Anterior cingulate cortex (tissue), 58 donors: ENCODE measurements at regions not wholly inside any gene's neighbourhood (a gene's known extent, or its start where the extent isn't known, plus 50 kb on each side); places are given as distances from the start of the nearest gene placed in this dataset.

ENCODE experiments used
- DNase-seq, 58 donors: peaks; one replicate each; lab custom pipeline; 2025; lab: John Stamatoyannopoulos, UW

DNA sequence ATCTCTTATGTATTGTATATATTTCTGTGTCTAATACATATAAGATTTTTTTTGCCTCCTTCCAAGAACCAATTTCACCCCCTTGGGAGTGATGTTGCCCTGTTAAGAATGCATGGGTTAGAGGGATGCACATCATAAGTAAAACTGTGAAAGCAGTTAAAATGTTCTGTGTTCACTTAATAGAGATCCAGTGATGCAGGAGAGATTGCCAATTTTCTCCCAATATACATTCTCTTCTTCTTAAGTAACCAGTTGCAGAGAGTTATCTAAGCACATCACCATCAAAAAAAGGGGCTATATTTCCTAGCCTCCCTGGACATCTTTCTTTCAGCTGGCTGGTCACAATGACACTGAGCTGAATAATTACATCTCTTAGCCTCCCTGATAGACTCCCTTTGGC is 307.0 kb downstream of the OSTF1 start:
- DNase-seq = no peak

DNA sequence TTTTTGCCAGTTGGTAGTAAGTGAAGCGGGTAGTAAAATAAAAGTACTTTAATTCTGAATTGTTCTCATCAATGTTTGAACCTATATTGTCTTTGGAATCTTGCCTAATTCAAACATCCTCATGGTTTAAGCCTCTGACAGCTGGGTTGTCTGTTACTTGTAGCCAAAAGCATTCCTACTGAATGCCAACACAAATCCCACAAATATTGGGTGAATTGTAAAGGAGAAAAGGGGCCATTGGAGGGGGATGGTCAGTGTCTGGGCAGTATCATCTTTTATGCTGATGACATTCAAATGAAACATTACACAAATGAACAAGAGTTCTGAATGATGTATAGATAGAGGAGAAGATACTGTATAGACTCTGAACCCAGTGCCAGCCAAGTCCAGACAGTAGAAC is 309.5 kb downstream of the OSTF1 start:
- DNase-seq = no peak

DNA sequence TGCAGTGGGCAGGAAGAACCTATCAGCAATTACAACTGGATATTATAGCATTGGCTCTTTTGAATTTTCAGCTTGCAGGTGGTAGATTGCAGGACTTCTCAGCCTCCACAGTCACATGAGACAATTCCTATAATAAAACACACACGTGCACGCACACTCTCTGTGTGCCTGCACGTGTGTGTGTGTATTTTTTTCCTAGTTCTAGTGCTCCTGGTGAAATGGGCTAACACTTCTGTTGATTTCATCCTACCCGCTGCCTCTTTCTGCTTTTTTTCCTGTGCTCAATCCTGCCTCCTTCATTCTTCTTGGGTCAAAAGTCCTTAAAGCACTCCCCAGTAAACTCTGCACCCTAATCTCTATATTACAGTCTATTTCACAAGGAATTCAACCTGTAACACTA is 320.1 kb downstream of the OSTF1 start:
- no peak for DNase-seq

DNA sequence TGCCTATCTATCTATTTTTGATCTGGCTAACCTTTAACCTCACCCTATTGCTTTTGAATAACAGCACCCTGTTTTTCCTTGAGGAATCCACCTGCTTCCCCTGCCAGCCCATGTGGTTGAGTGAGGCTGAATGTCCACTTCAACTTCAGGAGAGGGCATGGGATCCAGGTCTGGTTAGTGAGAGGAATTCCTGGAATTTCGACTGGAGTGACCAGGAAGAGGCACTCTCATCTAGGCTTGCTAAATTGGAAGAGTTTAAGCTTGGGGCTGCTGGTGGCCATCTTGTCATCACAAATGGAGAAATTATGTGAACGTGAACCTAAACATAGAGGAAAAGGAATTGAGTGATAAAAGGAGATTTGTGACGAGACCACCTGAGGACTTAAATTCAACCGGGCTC is 322.1 kb downstream of the OSTF1 start:
- no peak for DNase-seq

DNA sequence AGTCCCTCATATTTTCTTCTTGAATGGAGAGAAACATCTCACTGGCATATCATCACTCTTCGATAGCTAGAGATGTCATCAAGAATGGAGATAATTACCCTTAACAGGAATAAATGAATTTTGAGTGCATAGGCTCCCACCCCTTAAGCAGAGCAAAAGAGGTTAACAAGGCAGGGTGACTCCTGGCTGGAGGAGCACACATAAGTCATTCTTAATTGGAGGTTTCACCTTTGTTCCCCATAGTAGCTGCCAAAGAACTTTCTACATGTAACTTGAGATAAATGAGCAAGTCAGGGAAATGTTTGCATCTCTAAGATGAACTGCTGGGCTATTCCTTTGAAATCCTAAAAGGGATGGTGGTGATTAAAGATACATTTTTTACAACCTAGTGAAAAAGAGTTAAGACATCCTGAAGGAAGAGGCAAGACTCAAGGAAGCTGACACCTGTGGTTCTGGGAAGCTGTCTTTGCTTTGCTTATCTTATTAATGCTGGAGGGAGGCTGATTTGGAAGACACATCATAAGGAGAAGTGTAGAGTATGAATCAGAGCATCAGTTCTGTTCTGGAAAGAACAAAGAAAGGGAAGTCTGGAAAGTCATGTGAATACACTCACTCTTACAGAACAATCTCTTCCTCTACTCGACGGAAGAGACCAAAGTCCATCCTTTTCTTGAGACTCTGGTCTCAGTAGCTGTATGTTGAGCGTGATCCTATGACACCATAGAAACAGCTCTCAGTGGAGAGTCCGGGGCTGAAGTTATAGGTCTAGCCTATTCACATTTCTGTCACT is 326.3 kb downstream of the OSTF1 start:
- no peak for DNase-seq

DNA sequence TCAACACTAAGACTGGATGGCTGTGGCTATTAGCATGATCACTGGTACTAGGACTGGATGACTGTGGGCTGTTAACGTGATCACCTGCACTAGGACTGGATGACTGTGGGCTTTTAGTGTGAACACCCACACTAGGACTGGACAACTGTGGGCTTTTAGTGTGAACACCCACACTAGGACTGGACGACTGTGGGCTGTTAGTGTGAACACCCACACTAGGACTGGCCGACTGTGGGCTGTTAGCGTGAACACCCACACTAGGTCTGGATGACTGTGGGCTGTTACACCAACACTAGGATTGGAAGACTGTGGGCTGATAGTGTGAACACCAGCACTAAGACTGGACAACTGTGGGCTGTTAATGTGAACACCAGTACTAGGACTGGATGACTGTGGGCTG is 329.2 kb downstream of the OSTF1 start:
- no peak for DNase-seq

DNA sequence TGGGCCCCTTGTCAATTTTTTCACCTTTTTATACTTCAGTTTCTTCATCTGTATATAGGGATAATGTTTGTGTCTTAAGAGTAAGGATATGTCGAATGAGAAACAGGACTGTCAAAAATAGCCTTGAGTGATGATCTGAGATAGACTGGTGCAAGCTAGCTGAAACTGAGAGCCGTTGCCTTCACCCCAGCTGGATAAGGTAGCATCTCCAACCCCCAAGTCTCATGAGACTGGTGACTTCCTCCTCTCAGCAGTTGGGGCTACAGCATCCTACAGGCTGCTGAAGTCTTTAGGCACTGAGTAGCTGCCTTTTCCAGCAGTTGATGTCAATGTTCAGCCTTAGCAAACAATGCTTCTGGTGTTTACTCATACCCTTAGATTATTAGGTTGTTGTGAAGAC is 330.2 kb downstream of the OSTF1 start:
- no peak for DNase-seq

DNA sequence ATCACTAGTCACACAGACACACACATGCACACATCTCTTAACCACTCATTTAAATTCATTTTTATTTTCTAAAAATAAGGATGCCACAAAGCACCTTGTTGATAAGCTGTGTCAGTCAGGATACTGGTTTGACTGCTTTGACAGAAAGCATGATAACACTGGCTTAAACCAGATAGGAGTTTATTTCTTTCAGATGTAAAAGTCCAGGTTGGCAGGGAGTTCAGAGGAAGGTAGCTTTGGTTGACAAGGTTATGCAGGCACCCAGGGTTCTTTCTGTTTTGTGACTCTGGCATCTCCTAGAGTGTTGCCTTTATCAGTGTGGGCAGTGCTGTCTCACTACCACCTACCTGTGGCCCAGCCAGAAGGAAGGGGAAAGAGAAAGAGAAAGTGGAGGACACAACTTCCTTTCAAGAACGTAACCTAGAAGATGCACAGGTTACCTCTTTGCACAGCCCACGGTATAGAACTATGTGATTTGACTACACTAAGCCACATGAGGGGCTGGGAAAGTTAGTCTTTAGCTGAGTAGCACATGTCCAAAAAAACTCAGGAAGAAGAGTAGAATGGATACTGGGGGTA is 334.7 kb downstream of the OSTF1 start:
- DNase-seq = no peak

DNA sequence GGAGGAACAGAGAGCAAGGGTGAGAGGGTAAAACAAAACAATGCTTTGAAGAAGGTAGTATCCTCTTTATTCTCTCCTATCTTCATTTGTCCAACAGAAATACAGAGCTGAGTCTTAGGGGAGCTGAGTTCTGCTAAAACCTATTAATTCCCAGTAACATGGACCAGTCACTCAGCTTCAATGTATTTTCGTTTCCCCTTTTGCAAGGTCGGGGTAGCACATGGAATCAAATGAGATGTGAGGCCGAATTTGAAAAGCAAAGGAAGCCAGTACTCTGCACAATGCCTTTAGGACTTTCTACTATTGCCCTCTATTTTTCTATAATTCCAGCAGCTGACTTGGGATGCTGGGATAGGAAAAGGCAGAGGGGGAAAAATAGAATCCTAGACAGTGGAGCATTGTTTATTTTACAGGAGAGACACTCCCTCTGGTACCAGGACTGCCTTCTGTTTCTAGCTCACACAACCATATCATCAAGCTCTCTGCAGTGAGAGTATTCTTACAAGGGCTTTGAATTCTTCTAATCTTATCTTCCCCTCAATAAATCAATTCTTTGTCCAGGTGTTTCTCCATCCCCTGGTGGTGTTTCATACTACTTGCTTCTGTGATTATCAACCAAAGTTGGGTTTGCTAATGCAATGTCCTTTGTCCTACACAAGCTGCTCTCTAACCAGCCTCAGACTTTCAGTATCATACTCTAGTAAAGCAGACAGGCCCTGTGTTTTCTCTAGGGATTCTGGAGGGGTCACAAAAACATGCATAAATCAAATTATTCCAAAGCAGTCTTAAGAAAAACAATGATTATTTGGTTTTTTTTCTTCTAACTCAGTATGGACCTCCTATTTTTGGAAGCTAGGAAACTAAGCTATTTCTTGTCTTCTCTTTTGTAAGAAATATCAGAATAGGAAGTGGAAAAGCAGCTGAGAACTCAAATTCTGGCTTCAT is 341.5 kb downstream of the OSTF1 start:
- DNase-seq = no peak

DNA sequence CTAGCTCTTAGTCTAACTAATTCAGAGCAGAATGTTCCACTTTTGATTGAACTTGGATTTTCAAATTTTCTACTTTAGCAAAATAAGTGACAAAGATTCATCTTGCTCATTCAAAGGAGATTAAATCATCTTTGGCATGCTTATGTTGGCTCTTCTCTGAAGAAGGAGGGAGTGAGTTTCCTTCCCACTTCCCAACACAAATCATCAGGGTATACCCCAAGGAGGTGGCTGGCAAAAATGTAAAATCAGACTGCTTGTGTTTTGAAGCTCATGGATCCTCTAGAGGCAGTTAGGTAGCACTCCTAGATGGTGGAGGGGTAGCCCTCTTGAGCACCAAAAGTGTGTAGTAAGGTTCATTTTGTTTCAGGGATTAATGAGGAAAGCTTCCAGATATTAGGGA is 343.1 kb downstream of the OSTF1 start:
- no peak for DNase-seq

DNA sequence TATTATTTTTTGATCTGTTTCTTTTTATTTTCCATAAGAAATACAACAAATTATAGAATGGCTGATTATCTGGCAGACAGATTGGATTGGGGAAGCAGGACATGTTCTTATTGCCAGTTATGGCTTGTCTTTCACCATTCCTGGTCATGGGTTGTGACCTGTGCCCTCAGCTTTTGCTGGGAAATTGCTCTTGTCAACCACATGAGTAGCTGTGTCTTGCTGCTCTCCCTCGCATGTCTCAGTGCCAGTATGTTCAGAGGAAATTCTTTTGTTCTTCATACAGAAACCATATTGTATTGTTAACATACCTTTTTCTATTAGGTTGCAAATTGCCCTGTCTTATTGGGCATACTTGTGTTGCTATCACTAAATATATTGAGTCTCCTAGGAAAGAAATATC is 344.1 kb downstream of the OSTF1 start:
- no peak for DNase-seq

DNA sequence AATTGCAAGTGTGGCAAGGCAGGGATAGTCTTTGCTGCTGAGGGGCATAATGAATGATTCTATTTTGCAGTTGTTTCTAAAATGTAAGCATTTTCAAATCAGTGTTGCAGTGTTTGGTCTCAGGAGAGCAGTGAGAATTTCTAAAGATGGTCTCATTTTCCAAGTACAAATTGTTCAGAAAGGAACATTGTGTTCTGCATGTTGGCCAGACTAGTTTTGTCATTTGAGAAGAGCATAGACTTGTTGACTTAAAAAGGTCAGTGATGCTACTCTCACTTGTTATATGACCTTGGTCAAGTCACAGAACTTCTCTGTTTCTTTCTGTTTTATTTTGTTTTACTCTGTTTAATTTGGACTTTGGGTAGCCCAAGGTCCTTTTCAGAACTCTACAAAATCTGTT is 344.6 kb downstream of the OSTF1 start:
- no peak for DNase-seq

DNA sequence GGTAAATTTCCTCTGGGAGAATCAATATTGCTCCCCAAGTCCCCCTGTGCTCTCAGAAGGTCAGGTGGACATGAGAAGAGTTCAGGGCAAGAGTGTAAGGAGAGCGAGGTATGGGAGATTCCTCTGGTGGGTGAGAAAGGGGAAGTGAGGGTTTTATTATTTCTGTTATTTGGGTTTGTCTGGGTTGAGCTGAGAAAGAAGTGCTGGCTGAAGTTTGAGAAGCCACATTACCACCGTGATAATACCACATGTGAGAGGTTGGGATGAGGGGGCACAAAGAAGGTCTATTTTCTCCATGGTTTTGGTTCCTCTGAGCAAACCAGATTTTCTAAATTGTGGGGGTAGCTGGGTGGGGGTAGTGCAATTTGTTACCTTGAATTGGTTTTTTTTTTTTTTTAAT is 350.4 kb downstream of the OSTF1 start:
- no peak for DNase-seq

DNA sequence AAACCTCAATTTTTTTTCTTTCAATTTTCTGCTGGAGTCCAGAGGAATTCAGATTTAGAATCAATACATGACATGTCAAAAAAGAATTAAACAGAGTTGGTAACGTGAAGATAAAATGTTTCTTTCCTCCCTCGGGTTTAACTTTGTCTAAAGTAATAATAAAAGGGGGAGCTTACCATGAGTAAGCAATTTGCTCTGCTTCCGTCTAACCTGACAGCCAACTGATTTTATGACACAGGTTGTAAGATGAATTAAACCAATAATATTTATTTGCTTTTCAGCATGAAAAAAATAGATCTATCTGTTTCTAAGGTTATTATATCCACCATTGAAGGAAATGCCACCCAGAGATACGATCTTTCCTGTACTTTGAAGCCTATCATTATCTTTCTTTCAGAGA is 352.6 kb downstream of the OSTF1 start:
- no peak for DNase-seq

DNA sequence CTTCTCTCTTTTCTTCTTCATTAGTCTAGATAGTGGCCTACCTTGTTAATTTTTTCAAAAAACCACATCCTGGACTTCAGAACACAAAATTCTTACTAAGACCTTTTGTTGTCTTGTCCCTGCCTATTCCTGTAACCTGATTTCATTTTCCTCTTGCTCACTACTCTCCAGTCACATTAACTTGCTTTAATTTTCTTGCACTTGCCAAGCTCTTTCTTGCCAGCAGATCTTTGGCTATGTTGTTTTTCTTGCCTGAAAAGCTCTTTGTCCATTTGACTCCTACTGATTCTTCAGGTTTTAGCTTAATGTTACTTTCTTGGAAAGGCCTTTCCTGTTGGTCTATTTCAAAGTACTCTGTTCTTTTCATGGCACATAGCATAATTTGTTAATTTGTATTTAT is 356.8 kb downstream of the OSTF1 start:
- DNase-seq = no peak

DNA sequence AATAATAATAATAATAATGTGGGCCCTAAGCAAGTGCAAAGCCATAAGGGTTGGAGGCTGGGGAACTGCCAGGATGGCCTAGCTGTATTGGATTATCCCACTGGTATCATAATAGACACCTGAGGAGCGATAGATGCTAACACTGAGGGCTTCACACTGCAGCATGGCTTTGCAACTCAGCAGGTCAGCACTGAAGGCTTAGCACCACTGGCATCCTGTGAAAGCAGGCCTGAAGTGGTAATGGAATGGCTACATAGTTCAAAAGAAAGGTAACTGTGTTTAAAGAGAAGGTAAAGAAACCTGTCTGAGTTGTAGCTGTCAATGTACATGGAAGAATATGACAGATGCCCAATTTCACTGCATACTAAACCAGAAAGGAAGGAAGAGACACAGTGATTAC is 359.0 kb downstream of the OSTF1 start:
- DNase-seq = no peak

DNA sequence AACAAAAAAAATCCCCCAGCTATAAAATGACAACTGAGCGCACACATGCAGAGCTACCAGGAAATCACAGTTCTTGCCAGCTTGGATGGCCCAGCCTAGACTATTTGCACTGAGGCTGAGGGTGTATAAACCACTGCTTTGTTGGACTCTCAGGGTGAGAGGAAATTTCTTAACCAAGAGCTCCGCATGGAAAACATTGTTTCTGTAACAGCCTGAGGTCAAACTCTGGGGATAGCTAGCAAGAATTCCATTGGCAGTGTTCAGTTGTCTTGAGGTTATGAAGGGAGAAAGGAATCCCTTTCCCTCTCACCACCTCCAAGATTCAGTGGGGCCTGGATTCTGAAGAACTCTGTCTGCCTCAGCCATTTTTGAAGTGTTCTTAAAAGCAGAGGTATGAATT is 360.0 kb downstream of the OSTF1 start:
- DNase-seq = no peak

DNA sequence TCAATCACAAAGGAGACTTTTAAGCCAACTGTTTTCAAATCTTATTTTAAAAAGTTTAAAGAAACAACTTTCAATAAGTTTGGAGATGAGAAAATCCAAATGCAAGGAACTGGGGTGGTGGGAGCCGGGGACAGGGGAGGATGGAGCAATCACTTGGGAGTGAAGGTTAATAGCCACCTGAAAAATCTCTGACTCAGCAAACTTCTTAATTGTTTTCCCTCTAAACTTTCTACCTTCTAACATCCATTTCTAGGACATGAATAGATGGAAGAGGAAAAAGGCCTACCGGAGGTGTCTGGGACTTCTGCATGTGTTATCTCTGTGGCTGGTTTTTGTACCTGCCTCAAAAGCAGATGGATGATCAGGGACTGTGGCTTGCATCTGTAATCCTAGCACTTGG is 360.6 kb downstream of the OSTF1 start:
- no peak for DNase-seq

DNA sequence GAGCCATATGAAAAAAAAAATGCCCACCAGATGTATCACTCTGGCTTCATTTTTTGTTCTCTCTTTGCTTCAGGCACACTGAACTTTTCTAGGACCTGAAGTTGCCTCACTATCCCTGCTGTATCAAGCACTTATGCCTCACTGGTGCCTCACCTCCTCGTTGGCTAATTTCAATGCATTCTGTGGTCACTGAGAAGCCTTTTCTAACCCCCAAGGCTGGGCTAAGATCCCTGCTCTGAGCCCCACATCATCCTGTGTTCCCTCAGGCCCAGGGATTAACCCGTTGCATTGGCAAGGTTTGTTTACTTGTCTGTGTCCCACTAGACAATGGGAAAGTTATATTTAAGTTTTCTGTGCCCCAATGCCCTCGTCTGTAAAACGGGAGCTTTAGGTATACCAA is 362.7 kb downstream of the OSTF1 start:
- DNase-seq = no peak

DNA sequence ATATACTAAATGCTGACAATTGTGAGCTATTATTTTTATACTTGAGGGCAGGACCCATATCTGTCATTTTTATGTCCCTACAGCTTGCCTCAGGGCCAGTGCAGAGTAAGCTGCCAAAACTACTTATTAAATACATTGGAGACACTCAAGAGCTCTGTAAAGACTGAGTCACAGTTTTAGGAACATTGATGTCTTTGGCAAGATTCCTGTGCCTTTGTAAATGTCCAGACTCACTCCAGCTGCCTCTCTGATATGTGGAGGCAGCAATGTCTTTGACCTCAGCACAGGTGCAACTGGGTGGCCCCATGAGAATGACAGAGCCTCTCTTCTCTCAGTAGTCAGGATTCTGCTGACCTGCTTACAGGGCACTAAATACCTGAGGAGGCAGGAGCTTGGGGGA is 363.2 kb downstream of the OSTF1 start:
- DNase-seq = no peak

DNA sequence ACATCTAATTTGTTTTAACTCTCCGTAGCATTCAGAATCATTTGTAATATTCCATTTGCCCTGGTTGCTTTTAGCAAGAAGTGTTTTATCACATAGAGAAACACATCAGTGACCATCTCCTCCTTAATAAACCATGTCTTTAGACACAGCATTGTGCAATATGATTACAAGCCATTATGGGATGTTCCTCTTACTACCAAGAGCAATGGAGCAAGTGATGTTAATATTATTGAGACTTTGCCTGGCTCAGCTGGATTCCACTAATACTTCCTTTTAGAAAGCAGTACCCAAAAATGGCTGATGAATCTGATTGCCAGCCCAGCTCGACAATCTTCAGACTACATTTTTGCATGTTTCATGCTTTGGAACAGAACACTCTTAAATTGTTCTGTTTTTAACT is 364.2 kb downstream of the OSTF1 start:
- peak in 2 of 58 donors; percentile 3 to 7 for DNase-seq

DNA sequence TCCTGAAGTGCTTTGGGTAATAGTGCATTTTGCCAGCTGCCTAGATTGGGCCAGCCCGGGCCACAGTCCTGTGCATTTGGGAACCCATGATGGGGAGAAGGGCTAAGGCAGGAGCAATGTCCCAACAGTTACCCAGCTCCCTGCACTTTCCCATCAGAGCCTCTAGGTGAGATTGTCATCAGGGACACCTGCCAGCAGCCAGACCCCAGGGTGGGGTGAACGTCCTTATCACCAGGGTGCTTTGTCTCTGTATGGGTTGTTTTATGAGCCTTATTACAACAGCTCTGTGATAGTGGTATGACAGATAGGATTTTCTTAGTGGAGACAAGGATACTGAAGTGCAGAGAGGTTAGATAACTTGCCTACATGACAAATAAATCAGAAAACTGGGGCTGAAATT is 365.7 kb downstream of the OSTF1 start:
- no peak for DNase-seq
